Endothelial cell of umbilical vein (primary cell): ENCODE measurements at regions not wholly inside any gene's neighbourhood (a gene's known extent, or its start where the extent isn't known, plus 50 kb on each side); places are given as distances from the start of the nearest gene placed in this dataset.

ENCODE experiments used
- BruUV-seq: library from RNA; stranded (reverse); fragments of 400-500 nt; replicated peaks from 2 replicates; lab custom pipeline; 2021; lab: Mats Ljungman, UMichigan
- CTCF ChIA-PET: fragments of 300-600, 350-600 bp; sonication (Branson Sonifier 250); formaldehyde crosslinking; loops from one replicate; lab custom pipeline; 2021; ENCODE audit warnings: antibody characterized with exemption, inconsistent platforms; lab: Charles Lee
- POLR2A ChIA-PET: fragments of 300-600, 350-600 bp; sonication (Branson Sonifier 250); formaldehyde crosslinking; loops from one replicate; lab custom pipeline; 2021; ENCODE audit warnings: antibody characterized with exemption, inconsistent platforms; lab: Charles Lee
- DNase-seq: peaks from one replicate; pipeline ENCODE4 v3.0.0-alpha.2; 2011; ENCODE audit warnings: low read depth, low spot score
- FAIRE-seq: peaks from 2 replicates; lab custom pipeline; 2011; peaks lifted over from hg19 to GRCh38; lab: Jason Lieb, UNC
- H2AFZ ChIP-seq: 2 replicates; pipeline ENCODE4 v1.6.0; 2012; ENCODE audit warnings: low read depth, low read length, control low read depth, inconsistent platforms
- H3K27ac ChIP-seq: 2 replicates; pipeline ENCODE4 v1.5.1; 2011; ENCODE audit warnings: low read depth, mild to moderate bottlenecking, control low read depth, low read length, moderate library complexity; ENCODE audit not compliant: insufficient read depth
- H3K27me3 ChIP-seq, 2 experiments: 2 replicates each; pipeline versions ENCODE4 v1.6.0 to v1.6.1; 2011; ENCODE audit warnings: low read length in 2 of 2, mixed read lengths in 1 of 2; ENCODE audit not compliant: control insufficient read depth in 2 of 2, insufficient read depth in 2 of 2
- H3K36me3 ChIP-seq, 2 experiments: 2 replicates in 1 of 2; 3 replicates in 1 of 2; pipeline ENCODE4 v1.5.1; 2011; ENCODE audit warnings: low read length in 2 of 2, mild to moderate bottlenecking in 1 of 2, moderate library complexity in 1 of 2; ENCODE audit not compliant: control insufficient read depth in 2 of 2, insufficient read depth in 2 of 2; ENCODE audit errors: extremely low read depth in 1 of 2
- H3K4me1 ChIP-seq: 3 replicates; pipeline ENCODE4 v1.5.1; 2011; ENCODE audit warnings: mild to moderate bottlenecking, low read length; ENCODE audit not compliant: control insufficient read depth, insufficient read depth; ENCODE audit errors: extremely low read depth
- H3K4me2 ChIP-seq: 2 replicates; pipeline ENCODE4 v1.6.1; 2011; ENCODE audit warnings: low read length, control low read depth, mixed read lengths; ENCODE audit not compliant: insufficient read depth
- H3K4me3 ChIP-seq, 3 experiments: fragments of 200-600 bp in 1 of 3; sonication (generic), shearing (Covaris generic) in 1 of 3; replicated peaks in 1 of 3; 2 replicates each; pipeline ENCODE4 v1.5.1; 2011 to 2016; ENCODE audit warnings: control low read depth in 3 of 3, low read length in 3 of 3, mild to moderate bottlenecking in 2 of 3, inconsistent platforms in 1 of 3, low read depth in 1 of 3, moderate library complexity in 1 of 3; ENCODE audit not compliant: insufficient read depth in 1 of 3
- H3K79me2 ChIP-seq: 2 replicates; pipeline ENCODE4 v1.6.0; 2012; ENCODE audit warnings: low read length, inconsistent platforms; ENCODE audit not compliant: control insufficient read depth, insufficient read depth
- H3K9ac ChIP-seq: replicated peaks from 2 replicates; pipeline ENCODE3; 2011; ENCODE audit warnings: low read length, control low read depth; ENCODE audit not compliant: insufficient read depth; ENCODE audit errors: extremely low read depth
- H3K9me1 ChIP-seq: replicated peaks from 3 replicates; pipeline ENCODE4 v1.6.0; 2011; ENCODE audit warnings: mild to moderate bottlenecking, low read length; ENCODE audit not compliant: control insufficient read depth, insufficient read depth; ENCODE audit errors: extremely low read depth
- H3K9me3 ChIP-seq: replicated peaks from 2 replicates; pipeline ENCODE4 v1.5.1; 2012; ENCODE audit warnings: low read length, inconsistent platforms; ENCODE audit not compliant: control insufficient read depth, insufficient read depth
- H4K20me1 ChIP-seq: replicated peaks from 2 replicates; pipeline ENCODE3; 2011; ENCODE audit warnings: mild to moderate bottlenecking, low read length; ENCODE audit not compliant: control insufficient read depth, insufficient read depth; ENCODE audit errors: extremely low read depth
- CTCF ChIP-seq, 2 donors: IDR thresholded peaks; 1 replicate in 1 of 2; 2 replicates in 1 of 2; pipeline ENCODE4 v1.5.1; 2011; ENCODE audit warnings: low read length in 2 of 2, mild to moderate bottlenecking in 2 of 2, moderate library complexity in 2 of 2, control low read depth in 1 of 2, inconsistent platforms in 1 of 2, low read depth in 1 of 2; ENCODE audit not compliant: insufficient read depth in 1 of 2; ENCODE audit errors: extremely low read depth in 1 of 2
- EZH2 ChIP-seq: IDR thresholded peaks from 2 replicates; pipeline ENCODE4 v1.6.1; 2012; ENCODE audit warnings: borderline replicate concordance, low read depth, mild to moderate bottlenecking, moderate library complexity, low read length, inconsistent platforms; ENCODE audit not compliant: severe bottlenecking
- FOS ChIP-seq: IDR thresholded peaks from 2 replicates; pipeline ENCODE4 v1.6.1; 2011; ENCODE audit warnings: mild to moderate bottlenecking, low read length, moderate library complexity, borderline replicate concordance; ENCODE audit not compliant: insufficient read depth
- GATA2 ChIP-seq: IDR thresholded peaks from 2 replicates; pipeline ENCODE4 v1.7.0; 2011; ENCODE audit warnings: low read depth, mild to moderate bottlenecking, moderate library complexity, mixed read lengths, low read length; ENCODE audit not compliant: insufficient read length, insufficient read depth
- JUN ChIP-seq: IDR thresholded peaks from 2 replicates; pipeline ENCODE4 v1.6.1; 2011; ENCODE audit warnings: borderline replicate concordance, low read depth; ENCODE audit not compliant: insufficient read length, insufficient read depth
- MAX ChIP-seq: IDR thresholded peaks from 2 replicates; pipeline ENCODE4 v1.6.1; 2011; ENCODE audit not compliant: insufficient read depth, insufficient read length
- MYC ChIP-seq: IDR thresholded peaks from one replicate; pipeline ENCODE4 v1.6.1; 2011; ENCODE audit warnings: mild to moderate bottlenecking, low read depth, low read length
- POLR2A ChIP-seq: IDR thresholded peaks from 2 replicates; pipeline ENCODE4 v1.6.1; 2012; ENCODE audit warnings: low read depth, mild to moderate bottlenecking, control low read depth, low read length
- POLR2AphosphoS5 ChIP-seq: IDR thresholded peaks from 2 replicates; pipeline ENCODE4 v1.6.1; 2012; ENCODE audit warnings: low read depth, mild to moderate bottlenecking, control low read depth, low read length, moderate library complexity; ENCODE audit not compliant: insufficient read depth
- dilution Hi-C: fragments of 300-500 bp; cut with MboI; formaldehyde crosslinking; loops from one replicate; pipeline ENCODE4 v1.15.0; 2019; ENCODE audit warnings: low sequenced_read_pairs; ENCODE audit not compliant: extremely low pct_ligation_motif_present
- intact Hi-C: fragments of 100-400 bp; cut with micrococcal nuclease; formaldehyde crosslinking; loops from one replicate; pipeline ENCODE4 v1.10.0; 2022

- Histone ChIP-seq H3K9ac (no peak overlapping the region), H2AFZ (no peak overlapping the region), H3K4me2 (no peak overlapping the region), H3K4me3 (no peak overlapping the region), H3K9me3 (no peaks in the 10 kb centered on the region), H3K36me3 (no peaks in the 10 kb centered on the region), H3K79me2 (no peaks in the 10 kb centered on the region), H3K27ac (no peak overlapping the region), H4K20me1 (no peaks in the 10 kb centered on the region), H3K27me3 (no peaks in the 10 kb centered on the region), H3K9me1 (no peaks in the 10 kb centered on the region), H3K4me1 (no peaks in the 10 kb centered on the region)
- intact Hi-C loops: no loop called here
- CTCF ChIA-PET: no interaction called here
- TF ChIP-seq MAX: no peak
- no peak for TF ChIP-seq FOS
- no peak for TF ChIP-seq JUN
- TF ChIP-seq CTCF (IDR thresholded peaks at IDR 0.05; ENCODE audit: extremely low read depth in 1 of 2, insufficient read depth in 1 of 2, low read depth in 1 of 2, low read length in 2 of 2): no peak
- TF ChIP-seq MYC: no peak
- TF ChIP-seq POLR2A: no peak
- no peak for TF ChIP-seq POLR2AphosphoS5
- no peak for TF ChIP-seq EZH2
- TF ChIP-seq GATA2: no peak
- BruUV-seq: no TSS peak
- POLR2A ChIA-PET: no interaction called here
- dilution Hi-C loops: no loop called here
- DNase-seq: no peak
- FAIRE-seq: no peak
Observed at GRCh38 chr4:142913461-142914030, 67.4 kb upstream of the INPP4B start.
